ENCODE measurements at regions not wholly inside any gene's neighbourhood (a gene's known extent, or its start where the extent isn't known, plus 50 kb on each side); places are given as distances from the start of the nearest gene placed in this dataset.
"Not testable (repeated sequence)": the region's sequence is repeated elsewhere in the genome, so short reads cannot be mapped to it uniquely, and the experiment has no call there.

GRCh38 chr6:23826572-23826971, 299.4 kb upstream of the NRSN1 start:
- no peak for DNase-seq (ENCODE audit: low spot score)

GRCh38 chr6:23828861-23829260, 297.2 kb upstream of the NRSN1 start:
- DNase-seq (ENCODE audit: low spot score) = no peak
- Histone ChIP-seq H3K27ac (no peak overlapping the region), H3K4me3 (no peak overlapping the region)
- TF ChIP-seq CTCF (IDR thresholded peaks at IDR 0.05) = no peak

More at GRCh38 chr6:23826572-23826971, 299.4 kb upstream of the NRSN1 start:
- Histone ChIP-seq H3K27ac (no peak overlapping the region), H3K4me3 (no peak overlapping the region)
- no peak for TF ChIP-seq CTCF (IDR thresholded peaks at IDR 0.05)

GRCh38 chr6:23841116-23841515, 284.9 kb upstream of the NRSN1 start:
- Histone ChIP-seq H3K27ac (no peak overlapping the region), H3K4me3 (no peak overlapping the region)
- DNase-seq (ENCODE audit: low spot score) = no peak
- TF ChIP-seq CTCF (IDR thresholded peaks at IDR 0.05) = no peak

- H3K27ac ChIP-seq = no peak overlapping the region
- no peak for TF ChIP-seq CTCF (IDR thresholded peaks at IDR 0.05)
- no peak overlapping the region for H3K4me3 ChIP-seq
- DNase-seq (ENCODE audit: low spot score) = no peak
These were observed 283.3 kb upstream of the NRSN1 start for GRCh38 chr6:23842760-23843159.

- TF ChIP-seq CTCF (IDR thresholded peaks at IDR 0.05) = no peak
- no peak for DNase-seq (ENCODE audit: low spot score)
- no peak overlapping the region for H3K27ac ChIP-seq
- H3K4me3 ChIP-seq = no peak overlapping the region
These were observed 274.5 kb upstream of the NRSN1 start for GRCh38 chr6:23851522-23851921.

GRCh38 chr6:23853566-23854133, 272.4 kb upstream of the NRSN1 start:
- not testable (repeated sequence) for H3K4me3 ChIP-seq; DNase-seq (ENCODE audit: low spot score); H3K27ac ChIP-seq

GRCh38 chr6:23854154-23854553, 271.9 kb upstream of the NRSN1 start:
- H3K4me3 ChIP-seq; H3K27ac ChIP-seq; DNase-seq (ENCODE audit: low spot score): not testable (repeated sequence)

GRCh38 chr6:23855497-23856116, 270.4 kb upstream of the NRSN1 start:
- H3K4me3 ChIP-seq = no peak overlapping the region
- no peak for DNase-seq (ENCODE audit: low spot score)
- no peak for TF ChIP-seq CTCF (IDR thresholded peaks at IDR 0.05)
- H3K27ac ChIP-seq = no peak overlapping the region

Measured in coronary artery (tissue), 2 donors.